DMS53 treated with DMSO at 0.1 percent for 48 hours (cell line): ENCODE measurements at regions not wholly inside any gene's neighbourhood (a gene's known extent, or its start where the extent isn't known, plus 50 kb on each side); places are given as distances from the start of the nearest gene placed in this dataset.
"Not testable (repeated sequence)": the region's sequence is repeated elsewhere in the genome, so short reads cannot be mapped to it uniquely, and the experiment has no call there.

Experiments used
- DNase-seq: peaks from one replicate; lab custom pipeline; 2025; ENCODE audit not compliant: unreplicated experiment; lab: John Stamatoyannopoulos, UW

DNA sequence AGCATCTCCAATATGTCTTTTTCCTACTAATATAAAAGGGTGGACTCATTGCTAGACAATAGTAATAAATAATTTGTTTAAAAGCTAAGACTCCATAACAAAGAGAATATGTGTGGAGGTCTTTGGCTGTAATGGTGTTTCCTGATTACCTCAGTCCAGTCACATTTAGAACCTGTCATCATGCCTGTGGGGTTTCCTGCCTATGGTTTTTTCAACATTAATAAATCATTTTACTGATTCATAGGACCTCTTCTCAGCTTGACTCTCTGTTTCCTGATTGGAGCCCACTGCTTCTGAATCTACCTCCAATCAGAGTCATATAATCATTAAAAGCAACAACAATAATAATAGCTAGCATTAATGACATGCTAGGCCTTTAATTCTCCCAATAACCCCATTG, 52.4 kb upstream of the GNAI1 start:
- DNase-seq: no peak

DNA sequence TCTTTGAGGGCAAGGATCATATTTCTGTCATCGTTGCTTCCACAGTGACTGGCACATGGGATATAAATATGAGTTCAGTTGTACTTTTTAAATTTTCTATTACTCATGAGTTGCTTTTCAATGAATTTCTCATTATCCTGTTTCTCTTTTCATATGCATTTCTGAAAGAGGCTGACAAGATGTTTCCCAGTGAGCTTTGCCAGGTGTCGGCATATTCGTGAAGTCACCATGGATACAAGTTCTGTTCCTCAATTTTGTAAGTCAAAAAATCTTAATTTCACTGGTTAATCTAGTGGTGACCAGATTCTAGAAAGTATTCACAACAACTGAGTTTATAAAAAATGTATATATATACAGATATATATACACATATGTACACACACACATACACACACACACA, 55.7 kb upstream of the GNAI1 start:
- DNase-seq: no peak

DNA sequence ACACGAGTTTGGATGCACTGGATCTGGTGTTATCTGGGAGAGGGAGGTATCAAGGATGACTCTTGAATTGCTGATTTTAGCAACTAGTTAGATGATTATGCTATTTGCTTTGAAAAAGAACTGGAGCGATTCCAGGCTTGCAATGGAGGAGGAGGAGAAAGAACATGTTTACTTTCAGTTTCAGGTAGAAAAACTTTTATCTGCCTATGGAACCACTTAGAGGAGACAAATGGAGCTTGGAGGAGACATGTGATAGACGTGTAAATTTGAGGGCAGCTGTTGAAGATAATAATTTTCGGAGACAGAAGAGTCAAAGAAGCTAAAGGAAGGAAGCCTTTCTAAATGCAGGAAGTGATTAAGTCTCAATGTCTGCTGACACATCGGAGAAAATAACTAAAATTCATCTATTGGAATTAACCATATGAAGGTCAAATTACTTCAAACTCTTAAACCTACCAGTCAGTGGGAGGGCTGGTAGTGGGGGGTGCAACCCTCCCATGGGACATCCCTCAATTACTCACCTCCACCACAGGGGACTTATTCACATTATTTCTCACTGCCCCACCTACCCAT, 56.4 kb upstream of the GNAI1 start:
- DNase-seq: peak; percentile 27

DNA sequence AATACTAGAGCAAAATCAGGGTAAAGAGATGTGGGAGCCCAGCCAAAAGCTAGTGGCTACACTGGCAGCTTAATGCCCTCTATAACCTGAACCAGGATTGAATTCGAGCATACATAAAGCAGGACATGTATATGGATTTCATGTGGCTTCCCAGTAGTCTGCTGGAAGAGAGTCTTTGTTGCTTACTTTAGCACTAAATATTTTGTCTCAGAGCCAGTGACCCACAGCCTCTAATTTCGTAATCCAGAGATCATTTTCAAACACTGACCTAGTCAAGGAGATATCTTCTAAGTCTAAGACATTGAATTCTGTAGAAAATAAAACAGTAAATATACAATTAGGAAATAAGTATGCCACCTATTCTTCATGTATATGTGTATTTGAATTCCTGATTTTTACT, 64.2 kb upstream of the GNAI1 start:
- no peak for DNase-seq

DNA sequence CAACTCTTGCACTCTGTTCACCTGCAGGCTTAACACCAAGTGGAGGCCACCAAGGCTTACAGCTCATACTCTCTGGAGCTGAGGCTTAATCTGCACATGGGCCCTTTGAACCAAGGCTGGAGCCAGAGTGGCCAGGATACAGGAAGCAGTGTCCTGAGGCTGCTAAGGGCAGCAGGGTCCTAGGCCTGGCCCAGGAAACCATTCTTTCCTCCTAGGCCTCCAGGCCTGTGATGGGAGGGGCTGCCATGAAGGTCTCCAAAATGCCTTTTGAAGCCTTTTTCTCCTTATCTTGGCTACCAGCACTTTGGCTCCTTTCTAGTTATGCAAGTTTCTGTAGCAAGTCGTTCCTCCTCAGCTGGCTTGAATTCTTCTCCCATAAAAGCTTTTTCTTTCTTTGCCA, 68.0 kb upstream of the GNAI1 start:
- DNase-seq: no peak

DNA sequence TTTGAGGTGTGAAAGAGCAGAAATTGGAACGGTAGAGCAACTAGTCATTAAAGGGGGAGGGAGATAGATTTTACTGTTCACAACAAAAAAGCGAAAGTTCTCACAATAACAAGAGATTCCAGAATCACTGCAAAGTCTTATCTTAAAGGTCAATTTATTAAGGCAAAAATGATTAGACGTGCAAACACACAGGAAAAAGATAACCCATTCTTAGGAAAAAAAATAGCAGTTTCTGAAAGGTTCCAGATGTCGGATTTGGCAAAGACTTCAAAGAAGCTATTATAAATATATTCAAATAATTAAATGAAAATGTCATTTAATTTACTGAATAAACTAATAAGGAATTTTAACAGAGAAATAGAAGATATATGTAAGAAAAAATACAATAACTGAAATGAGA, 70.8 kb upstream of the GNAI1 start:
- DNase-seq: no peak

DNA sequence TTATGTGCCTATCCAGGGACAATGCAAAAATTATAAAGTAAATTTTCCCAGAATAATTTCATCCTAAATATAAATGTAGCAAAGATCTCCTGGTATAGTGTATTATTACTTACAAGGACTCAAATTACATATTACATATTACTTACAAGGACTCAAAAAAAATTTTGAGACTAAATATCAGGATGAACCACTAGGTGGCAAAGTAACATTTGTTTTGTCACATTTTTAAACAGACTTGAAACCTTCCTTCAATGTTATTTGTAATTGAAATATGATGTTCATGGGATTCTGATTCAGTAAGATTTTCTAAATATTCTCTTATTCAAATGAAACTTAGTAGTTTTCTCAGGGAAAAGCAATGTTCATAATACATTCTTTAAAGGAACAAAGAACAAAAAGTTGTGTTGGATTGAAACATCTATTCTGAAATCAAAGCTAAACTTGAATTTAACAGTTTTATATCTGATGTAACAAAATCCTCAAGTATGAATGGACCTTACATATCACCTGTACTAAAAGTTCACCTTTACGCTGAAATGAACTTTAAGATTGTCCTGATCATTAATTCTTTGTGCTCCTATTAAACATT, 74.3 kb upstream of the GNAI1 start:
- peak; percentile 78 for DNase-seq

DNA sequence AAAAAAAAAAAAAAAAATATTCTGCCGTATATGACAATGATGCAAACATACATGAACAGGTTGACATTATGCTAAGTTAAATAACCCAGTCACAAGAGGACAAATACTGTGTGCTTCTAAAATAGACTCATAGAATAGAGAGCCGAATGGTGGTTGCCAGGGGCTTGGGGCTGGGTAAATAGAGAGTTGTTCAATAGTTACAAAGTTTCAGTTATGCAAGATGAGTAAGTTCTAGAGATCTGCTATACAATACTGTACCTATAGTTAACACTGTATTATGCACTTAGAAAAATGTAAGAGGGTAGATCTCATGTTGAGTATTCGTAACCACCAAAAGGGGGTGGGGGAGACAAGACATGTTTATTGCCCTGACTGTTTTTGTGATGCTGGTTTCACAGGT, 77.1 kb upstream of the GNAI1 start:
- DNase-seq: no peak

DNA sequence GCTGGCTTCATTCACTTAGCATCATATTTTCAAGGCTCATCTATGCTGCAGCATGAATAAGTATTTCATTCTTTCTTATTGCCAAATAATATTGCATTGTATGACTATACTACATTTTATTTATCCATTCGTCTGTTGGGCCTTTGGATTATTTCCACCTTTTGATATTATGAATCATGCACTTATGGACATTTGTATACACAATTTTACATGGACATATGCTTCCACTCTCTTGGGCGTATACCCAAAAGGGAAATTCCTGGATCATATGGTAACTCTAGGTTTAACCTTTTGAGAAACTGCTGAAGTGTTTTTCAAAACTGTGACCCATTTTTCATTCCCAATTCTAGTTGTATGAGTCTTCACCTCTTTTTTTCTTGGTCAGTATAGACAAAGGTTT, 80.3 kb upstream of the GNAI1 start:
- DNase-seq: no peak

DNA sequence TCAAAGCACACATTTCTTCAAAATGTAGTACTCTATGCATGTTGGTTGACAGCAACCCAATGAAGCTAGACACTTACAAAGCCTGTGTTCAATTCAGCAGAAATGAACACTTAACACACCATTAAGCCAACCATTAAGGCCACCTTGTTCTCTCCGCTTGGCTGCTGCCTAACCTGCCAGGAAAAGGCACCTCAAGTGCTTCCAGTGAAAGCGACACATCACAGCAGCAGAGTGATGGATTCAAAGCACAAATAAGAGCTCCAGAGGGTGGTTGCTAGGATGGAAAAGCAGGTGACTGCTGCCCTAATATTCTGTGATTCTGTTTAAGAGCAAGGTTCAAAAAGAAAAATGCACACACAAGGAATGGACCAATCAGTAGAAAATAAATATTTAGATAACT, 81.5 kb upstream of the GNAI1 start:
- DNase-seq: peak; percentile 95

DNA sequence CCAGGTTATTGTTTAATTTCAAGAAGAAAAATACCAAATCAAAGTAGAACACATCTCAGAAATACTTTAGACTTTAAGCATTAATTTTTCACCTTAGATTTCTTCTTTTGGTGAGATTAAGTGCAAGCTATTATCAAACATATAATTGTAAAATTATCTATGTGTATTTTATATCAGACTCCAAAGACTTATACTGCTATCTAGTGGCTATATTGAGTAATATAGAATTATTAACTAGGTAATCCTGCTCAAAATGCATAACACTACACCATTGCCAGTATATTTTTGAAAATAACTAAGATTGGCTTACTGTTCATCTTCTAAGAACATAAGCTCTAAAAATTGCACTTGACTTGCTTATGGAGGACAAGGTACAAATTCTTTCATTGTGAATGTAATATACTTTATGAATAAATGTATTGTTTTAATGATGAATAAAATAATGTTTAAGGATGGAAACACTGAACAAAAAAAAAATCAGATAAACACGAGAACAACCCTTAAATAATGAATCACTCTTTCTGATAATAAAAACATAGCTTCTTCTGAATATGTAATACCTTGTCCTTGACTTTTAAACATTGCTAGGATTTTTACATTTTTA, 86.7 kb upstream of the GNAI1 start:
- DNase-seq: peak; percentile 64

DNA sequence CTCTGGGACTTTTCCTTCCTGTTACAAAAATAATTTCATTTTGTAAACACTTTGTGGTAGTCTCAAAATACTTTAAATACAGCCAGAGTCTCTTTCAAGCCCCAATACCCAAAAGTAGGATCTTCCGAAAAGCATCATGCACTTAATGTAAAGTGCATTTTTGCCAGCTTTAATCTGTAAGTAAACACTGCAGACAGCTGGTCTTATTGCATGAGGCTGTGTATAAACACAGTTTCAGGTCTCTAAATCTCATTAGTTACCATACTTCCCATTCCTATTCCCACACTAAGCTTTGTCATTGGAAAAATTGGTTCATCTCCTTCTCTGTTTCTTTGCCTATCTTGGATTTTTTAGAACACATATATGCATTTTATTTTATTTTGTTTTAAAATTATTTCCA, 87.6 kb upstream of the GNAI1 start:
- DNase-seq: peak; percentile 81

DNA sequence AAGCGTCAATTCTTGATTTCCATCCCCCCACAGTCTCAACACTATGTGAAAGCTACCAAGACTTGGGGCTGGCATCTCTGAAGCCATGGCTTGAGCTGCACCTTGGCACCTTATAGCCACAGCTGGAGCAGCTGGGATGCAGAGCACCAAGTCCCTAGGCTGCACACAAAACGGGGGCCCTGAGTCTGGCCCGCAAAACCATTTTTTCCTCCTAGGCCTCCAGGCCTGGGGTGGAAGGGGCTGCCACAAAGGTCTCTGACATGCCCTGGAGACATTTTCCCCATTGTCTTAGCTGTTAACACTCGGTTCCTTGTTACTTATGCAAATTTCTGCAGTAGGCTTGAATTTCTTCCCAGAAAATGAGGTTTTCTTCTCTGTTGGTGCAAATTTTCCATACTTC, 89.8 kb upstream of the GNAI1 start:
- DNase-seq: no peak

DNA sequence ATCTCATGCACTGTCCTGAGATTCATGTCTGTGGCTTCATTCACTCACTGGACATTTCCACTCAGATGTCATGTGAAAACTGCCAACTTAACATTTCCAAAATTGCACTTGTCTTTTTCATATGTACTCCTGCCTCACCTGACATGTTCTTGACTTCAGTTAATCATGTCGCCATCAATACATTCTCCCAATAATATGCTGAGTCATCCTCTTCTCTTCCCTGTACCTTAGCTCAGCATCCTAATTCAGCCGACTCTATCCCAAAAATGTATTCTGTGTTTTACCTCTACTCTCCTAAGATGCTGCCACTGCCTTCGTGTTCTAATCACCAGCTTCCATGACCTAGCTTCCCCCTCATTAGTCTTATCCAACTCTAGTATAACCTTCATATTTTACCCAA, 93.9 kb upstream of the GNAI1 start:
- no peak for DNase-seq

DNA sequence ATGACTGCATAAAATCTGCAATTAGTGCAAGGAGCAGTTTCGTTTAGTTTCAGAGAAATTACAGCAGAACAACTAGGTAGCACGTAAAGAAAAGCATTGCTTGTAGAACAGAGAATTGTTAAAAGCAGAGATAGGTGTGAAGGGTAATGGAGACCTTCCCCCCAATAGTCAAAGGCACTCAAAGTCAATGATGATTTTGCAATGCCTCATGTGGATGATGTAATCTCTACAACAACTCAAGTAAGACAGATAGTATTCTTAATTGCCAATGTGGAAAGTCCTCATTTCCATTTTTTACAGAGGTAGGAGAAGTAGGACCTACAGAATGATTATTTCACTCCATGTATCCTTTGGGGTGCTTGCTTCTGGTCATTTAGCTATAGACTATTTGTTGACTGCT, 94.3 kb upstream of the GNAI1 start:
- no peak for DNase-seq

DNA sequence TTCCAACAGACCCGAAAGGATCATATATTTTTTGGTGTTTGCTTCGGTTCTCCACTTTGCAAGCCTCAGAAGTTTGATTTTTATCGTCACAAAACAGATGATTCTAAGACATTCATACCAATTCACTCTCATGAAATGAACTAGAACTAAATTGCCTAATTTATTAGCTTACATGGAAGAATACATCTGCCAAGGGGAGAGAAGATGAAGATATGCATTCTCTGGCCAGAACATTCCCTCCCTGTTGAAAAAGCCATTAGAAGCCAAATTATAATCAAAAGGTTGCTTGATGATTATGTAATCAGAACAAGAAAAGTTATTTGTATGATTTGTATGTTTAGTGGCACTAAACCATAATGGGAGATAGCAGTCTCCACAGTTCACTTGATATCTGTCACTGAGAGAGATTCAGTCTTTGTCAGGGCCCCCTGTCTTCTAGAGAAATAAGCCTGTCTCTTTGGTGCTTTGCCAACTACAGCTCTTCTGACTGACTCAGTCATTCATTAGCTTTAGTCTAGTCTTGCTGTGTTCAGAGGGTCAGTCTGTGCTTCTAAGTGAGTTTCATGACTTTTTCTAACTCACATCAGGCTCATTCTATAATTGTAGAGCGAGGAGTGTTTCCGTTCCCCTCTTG, 95.3 kb upstream of the GNAI1 start:
- no peak for DNase-seq

DNA sequence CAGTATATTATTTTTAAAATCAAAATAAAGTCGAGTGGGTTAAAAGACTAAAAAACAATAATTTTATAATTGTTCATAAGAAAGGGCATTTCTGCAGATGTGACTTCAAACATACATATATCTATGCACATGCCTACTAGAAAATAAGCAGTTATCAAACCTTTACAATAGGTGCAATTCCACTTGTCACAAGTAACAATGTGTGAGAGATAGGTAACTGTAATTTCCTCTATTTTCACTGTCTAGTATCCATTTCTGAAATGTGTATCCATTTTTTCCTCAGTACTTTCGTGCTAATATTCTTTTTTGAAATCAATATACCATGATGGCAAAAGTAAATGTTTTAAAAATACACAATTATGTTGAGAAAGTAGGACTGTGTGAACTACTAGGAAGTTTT, 96.9 kb upstream of the GNAI1 start:
- no peak for DNase-seq

DNA sequence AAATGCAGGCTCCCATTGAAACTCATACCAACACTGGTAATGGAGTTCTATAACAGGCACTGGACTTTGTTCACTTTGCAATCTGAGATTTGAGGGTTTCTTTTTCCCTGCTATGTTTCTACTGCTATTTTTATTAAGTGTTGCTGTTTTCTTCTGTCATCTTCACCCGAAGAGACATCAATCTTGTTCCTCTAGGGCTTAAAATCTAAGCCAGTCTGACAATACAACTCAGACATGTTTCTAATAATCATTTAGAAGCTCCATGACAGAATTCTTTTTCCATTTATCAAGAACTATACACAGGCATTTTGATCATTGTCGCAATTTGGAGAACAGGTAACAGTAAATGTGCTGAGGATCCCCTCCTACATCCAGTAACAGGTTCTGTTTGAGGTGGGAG, 98.5 kb upstream of the GNAI1 start:
- DNase-seq: no peak

DNA sequence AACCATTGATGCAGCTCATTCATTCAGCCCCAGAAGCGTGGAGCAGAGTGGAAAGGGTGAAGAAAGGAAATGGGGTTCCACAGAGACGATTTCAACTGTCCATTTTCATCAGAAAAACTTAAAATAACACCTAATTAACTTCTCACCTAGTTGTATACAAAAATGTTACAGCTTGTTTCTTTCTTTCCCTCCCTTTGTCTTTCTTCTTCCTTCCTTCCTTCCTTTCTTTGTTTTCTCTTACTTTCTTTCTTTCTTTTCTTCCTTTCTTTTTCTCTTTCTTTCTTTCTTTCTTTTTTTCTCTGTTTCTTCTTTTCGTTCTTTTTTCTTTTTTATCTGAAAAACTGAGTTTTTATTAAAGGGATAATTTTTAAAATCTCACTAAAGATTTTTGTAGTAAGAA, 105.9 kb upstream of the GNAI1 start:
- DNase-seq: no peak

DNA sequence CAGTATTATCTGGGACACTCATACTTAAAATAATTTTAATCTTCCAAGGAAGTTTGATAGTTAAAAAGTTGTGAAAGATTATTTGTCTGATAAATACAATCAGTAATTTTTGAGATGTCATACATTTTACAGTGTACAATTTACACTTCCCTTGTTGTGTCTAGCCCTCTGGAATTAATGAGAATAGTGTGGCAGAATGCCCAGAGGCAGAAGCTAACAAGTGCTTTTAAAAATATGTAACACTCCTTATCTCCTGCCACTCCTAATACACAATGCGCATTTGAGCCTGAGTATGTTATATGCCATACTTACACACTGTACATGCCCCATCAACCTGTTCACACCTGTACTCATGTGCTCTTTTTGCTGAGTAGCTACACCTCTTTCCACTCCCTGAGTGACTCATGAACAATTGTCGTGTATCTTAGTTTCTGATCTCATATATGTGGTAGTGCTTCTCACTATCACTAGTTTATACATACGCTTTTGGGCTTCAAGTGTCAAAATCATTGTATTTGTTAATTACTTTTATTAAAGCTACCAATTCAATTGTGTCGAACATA, 106.9 kb upstream of the GNAI1 start:
- DNase-seq: no peak

DNA sequence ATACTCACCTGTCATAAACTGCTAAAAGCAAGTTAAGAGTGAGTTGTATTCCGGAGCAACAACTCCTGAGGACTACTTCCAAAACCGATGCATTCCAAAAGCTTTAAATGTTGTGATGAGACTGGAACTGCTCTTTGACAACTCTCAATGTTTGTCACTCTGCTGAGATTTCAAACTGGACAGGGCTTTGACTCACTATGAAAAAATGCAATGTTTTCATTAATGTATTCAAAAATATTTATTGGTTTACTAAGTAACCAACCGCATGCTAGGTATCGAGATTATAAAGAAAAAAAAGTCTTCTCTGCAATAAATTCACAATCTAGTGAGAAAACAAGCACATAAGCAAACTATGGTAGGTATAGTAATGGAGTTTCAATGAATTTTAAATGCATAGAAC, 107.9 kb upstream of the GNAI1 start:
- no peak for DNase-seq

DNA sequence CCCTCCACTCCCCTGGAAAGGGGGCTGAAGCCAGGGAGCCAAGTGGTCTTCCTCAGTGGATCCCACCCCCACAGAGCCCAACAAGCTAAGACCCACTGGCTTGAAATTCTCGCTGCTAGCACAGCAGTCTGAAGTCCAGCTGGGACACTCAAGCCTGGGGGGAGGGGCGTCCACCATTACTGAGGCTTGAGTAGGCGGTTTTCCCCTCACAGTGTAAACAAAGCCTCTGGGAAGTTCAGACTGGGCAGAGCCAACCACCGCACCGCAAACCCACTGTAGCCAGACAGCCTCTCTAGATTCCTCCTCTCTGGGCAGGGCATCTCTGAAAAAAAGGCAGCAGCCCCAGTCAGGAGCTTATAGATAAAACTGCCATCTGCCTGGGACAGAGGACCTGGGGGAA, 114.4 kb upstream of the GNAI1 start:
- DNase-seq: not testable (repeated sequence)
